NCI-H2029 treated with DMSO at 0.1 percent for 48 hours (cell line): ENCODE measurements at regions not wholly inside any gene's neighbourhood (a gene's known extent, or its start where the extent isn't known, plus 50 kb on each side); places are given as distances from the start of the nearest gene placed in this dataset.

Experiments used
- DNase-seq: peaks from one replicate; lab custom pipeline; 2025; lab: John Stamatoyannopoulos, UW

- no peak for DNase-seq
These were observed 188.4 kb downstream of the TFCP2L1 start for GRCh38 chr2:121096611-121097010.

DNA sequence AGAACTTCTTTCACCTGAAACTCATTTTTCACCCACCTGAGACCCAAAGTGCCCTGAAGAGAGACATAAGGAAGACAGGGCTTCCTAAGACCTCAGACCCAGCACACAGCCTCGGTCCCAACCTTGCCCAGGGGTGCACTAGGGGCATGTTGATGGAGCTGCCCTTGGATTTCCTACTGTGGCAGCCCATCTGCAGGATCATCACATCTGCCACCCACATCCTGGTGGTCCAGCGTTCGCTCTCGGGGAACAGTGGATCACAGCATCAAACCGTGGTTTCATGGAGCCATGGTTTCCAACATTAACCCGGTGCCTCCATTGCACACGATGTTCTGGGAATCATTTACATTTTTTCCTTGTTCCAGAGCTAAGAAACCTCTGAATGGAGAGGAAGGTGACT lies 186.4 kb downstream of the TFCP2L1 start:
- DNase-seq, result no peak

DNA sequence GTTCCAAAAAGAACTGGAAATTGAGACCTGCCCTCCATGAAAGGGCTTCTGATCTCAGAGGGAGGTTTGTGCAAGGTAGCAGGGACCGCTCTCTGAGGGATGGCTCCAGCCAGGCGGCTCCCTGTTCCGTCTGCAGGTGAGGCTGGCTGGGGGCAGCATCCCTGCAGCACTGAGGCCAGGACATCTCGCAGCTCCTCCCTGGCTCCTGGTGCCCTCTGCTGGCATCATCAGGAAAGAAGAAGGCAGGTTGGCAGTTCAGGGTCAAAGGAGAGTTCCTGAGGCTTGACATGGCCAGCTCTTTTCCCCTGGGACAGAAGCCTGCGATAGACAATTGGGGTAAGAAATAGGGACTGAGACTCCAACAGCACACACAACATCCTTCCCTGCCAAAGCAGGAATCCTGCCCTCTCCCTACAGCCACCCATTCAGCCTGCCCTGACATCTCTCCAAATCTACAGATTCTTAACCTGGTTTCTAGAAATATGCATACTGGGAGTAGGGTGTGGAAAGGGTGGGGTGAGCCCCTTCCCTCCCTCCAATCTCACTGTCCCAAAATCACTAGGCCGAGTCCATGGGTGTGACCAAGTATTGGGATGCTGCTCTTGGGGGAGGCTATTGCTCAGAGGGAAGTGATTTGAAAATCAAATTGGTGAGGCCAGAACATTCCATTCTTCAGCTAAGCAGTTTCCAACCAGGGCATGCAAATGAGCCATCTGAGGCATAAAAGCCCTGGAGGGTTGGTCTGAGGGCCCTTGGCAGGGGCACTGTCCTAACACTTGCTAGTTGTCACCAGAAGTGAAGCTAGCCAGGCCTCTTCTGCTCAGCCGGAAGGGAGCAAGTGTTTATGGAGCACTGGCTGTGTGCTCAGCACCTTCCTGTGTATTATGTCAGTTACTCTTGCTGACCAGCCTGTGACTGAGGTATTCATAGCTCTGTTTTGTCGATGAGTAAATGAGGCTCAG lies 185.4 kb downstream of the TFCP2L1 start:
- no peak for DNase-seq

DNA sequence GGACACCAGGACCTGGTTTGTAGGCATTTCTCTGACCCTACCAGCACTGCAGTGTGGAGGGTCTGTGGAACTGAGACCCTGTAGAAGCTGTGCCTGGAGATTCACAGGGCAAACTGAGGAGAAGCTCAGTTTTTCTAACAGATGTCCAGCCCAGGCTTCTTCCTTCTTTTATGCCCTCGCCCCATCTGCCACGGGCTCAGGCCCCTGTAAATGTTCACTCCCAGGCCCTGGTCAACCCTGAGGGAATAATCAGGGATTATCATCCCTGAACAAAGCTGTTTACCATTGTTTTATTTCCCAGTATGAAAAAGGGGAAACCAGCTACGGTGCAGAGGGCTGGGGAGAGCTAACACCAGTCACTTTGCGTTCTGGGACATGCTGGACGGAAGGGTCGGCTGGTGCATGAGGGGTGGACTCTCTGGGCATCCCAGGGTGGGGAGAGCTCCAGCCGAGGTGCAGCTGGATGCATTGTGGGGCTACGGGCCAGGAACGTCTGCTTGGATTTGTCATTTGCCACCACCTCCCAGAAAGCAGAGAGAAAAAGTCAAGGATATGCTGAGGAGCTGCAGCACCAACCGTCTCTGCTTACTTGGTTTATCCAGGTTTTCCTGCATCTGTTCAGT lies 183.8 kb downstream of the TFCP2L1 start:
- DNase-seq, result no peak

DNA sequence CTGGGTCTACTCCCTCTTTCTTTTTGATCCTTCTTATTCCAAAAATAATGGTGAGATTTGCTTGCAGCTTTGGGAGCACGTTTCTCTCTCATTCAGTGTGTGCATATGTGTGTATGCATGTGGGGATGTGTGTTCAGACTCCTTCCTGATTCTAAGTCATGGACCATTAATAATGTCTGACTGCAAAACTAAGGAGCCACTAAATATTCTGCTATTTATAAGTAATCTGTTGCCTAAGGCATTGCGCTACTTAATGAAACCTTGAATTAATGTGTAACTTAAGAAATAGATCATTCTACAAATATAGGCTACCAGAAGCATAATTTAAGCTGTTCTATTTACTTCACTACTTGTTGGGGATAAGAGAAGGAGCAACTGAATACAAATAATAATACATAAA lies 182.1 kb downstream of the TFCP2L1 start:
- DNase-seq, result no peak

DNA sequence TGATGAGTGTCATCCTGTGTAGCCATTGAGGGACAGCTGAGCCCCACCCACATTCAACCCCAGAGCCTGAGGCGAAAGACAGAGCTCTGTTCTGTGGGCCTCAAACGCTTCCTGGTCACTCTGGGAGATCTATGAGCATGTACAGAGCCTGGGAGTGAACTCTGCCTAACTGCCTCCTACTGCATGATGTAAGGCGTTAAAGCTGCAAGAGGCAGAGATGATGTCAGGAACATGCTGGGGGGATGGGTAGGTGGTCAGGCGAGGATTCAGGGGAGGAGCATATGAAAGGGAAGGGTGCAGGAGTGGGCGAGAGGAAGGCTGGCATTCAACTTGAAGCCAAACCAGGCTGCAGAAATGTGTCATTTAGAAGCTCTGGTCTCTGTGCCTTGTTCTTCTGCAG lies 181.0 kb downstream of the TFCP2L1 start:
- DNase-seq, result no peak

- DNase-seq, result no peak
These were observed 180.3 kb downstream of the TFCP2L1 start for GRCh38 chr2:121104721-121105141.

GRCh38 chr2:121110924-121111323 lies 174.1 kb downstream of the TFCP2L1 start:
- DNase-seq, result no peak

DNA sequence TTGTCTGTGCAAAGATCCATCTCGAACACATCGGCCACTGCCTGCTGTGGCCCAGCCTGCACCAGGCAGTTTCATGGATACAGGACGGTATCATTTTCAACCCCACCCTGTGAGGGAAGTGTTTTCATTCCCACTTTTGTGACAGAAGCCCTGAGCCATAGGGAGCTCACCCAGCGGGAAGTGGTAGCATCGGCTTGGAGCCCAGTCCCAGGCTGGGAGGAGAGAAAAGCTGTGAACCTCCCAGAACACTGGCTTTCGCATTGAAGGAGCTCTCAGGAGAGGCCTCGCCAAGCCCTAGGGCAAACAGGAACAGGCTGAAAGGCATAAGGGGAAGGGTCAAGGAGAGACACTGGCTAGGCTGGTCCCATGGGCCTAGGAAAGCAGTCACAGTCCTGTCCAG lies 166.1 kb downstream of the TFCP2L1 start:
- DNase-seq, result no peak

- DNase-seq, result no peak
These were observed 164.6 kb downstream of the TFCP2L1 start for GRCh38 chr2:121120411-121120810.

GRCh38 chr2:121120991-121121390 lies 164.0 kb downstream of the TFCP2L1 start:
- DNase-seq, result no peak

- DNase-seq, result no peak
These were observed 163.3 kb downstream of the TFCP2L1 start for GRCh38 chr2:121121661-121122060.

DNA sequence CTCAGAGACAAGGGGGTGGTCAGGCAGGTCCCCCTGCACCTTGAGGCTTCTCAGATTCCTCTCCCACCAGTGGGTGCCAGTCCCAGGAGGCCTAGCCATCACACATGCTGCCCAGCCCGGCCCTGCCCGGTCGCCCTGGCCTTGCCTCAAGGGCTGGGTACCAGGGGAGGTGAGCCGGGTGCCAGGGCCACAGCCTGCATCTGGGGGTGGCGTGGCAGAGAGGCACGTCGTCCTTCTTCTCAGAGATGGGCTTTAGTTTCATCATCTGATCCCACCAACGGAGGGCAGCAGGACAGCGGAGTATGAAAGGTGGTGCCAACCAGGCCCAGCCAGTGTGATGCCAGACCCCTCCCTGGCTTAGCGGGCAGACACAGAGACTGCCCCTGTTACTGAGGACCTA lies 161.7 kb downstream of the TFCP2L1 start:
- no peak for DNase-seq

GRCh38 chr2:121124330-121124729 lies 160.7 kb downstream of the TFCP2L1 start:
- DNase-seq, result no peak

DNA sequence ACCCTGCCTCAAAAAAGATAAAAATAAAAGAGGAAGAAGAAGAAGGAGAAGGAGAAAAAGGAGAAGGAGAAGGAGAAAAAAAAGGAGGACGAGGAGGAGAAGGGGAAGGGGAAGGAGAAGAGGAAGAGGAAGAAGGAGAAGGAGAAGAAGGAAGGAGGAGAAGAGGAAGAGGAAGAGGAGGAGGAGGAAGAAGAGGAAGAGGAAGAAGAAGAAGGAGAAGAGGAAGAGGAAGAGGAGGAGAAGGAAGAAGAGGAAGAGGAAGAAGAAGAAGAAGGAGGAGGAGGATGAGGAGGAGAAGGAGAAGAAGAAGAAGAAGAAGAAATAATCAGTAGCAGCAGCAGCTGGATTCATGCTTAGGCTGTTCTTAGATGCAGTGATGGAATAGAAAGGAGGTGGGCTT lies 159.7 kb downstream of the TFCP2L1 start:
- no peak for DNase-seq

DNA sequence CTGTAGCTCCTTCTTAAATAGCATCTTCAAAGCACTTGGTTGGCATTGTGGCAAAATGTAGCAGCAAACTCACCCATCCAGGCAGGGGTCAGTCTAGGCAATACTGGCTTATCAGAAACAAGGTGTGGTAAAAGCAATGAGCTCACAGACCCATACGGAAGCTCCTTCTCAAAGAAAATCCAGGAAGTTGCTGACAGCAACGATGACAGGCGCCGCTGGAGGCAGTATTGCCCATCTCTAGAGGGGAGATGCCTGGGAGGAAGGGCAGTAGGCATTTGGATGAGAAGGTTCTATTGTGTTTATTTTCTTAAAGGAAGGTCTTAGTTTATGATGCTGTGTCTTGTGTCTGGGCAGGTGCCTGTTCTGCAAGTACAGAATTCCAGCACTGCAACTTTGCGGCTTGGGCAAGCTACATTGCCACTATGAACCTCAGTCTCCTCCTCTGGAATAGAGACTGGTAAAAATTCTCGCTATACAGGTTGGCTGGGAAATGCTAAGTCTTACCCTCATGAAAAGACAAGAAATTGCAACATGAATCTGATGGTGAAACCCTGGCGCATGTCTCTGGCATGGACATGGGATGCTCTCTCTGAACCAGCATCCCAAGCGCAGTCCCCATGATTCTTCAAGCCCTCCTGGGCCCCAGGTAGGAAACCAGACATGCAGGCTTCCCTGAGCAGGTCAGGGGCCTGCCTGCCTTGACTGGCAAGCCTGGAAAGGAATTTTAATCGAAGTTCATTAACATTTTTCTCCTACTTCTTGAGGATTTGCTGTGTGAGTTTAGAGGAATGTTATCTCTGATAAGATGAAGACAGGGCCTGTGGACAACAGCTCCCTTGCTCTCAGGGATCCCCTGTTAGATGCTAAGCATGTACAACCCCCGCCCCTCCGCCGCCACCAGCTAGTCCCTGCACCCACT lies 156.0 kb downstream of the TFCP2L1 start:
- no peak for DNase-seq

DNA sequence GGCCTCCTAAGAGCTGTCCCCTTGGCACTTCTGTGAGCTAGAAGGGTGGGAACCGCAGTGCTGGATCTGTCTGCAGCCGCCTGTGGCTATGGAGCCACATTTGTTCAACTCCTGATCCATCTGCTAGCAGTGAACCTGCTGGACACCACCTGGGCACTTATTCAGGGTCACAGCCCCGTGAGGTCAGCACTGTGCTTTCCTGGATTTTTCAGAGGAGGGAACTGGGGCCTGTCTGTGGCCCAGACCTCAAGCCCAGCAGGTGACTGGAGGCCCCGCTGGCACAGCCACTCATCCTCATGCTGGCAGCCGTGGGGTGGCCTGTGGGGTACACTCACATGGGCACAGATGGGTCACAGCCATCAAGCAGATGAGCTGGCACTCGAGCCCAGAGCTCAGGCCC lies 155.3 kb downstream of the TFCP2L1 start:
- DNase-seq, result no peak

DNA sequence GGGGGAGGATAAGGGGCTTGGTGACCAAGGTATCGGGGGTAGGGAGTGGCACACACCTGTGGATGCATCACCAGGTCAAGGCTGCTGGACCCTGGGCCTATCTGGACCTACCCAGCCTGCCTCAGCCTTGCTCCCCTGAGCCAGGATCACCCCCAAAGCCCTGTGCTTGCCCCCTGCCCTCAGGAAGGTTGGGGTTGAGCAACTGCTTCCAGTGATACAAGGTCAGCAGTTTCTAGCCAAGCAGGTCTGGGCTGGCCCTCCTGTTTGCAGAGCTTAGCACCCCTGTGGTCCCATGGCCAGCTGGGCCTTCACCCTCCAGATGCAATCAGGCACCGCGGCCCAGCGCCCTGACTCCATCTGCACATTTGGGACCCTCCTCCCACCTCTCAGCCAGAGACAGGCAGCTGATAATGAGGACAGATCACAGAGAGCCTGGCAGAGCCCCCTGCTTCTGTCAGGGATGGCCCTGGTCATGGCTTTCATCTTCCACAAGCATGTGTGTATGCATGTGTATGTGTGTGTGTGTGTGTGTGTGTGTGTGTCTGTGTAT lies 154.6 kb downstream of the TFCP2L1 start:
- DNase-seq, result no peak

DNA sequence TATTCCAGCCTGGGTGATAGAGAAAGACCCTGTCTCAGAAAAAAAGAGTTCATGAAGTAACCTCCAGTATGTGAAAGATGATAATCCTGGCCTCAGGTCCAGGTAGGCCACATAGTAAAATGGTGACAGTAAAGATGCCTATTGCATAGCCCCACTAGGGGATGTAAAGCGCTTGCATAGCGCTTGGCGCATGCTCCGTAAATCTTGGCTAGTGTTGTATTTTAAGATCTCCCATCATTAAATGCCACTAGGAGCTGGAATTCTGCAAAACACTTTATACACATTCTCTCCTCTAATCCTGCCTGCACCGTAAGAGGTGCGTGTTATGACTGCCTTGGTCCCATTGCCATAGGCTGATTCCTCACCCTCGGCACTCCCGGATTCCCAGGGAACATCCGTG lies 153.6 kb downstream of the TFCP2L1 start:
- no peak for DNase-seq

DNA sequence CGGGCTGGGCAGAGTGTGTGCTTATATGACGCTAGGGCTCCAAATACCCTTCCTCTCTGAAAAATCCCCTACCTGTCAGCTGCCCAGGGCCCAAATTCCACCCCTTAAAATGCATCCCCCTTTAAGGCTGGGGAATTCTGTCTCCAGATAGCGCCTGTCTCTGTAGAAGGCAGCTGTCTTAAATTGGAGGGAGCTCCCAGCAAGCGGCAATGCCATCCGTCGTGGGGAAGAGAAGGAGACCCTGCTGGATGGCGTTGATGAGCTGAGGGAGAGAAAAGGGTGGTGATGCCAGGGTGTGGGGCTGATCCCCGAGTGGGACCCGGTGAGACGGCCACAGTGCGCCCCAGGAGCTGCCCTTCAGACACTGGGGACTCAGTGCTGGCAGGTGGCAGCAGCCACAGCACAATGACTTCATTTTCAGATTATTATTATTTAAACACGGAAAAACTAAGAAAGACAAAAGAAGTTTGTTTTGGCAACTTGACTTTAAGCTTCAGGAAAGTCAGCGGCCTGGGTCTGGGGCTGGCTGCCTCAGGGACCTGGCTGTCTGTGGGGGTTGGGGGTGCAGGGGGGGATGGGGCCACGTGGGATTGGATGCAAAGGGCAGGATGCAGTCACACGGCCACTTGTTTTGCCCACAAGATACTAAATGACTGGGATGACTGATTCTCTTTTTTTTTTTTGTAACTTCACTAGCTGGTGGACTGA lies 152.8 kb downstream of the TFCP2L1 start:
- DNase-seq, result no peak

DNA sequence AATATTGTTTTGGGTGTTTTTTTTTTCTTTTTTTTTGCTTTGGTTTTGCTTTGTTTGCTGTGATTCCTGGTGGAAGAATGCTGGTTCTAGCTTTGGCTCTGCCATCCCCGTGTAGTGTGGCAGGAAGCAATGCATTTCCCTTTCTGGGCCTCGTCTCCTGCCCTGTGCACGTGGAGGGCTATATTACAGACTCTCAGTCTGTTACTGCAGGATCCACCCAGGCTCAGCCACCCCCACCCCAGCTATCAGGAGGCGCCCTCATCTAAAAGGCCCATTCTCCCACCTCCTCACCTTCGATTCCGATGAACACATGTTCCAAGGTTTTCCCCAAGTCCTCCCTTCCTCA lies 152.3 kb downstream of the TFCP2L1 start:
- no peak for DNase-seq
